Dendritic cell treated with granulocyte-macrophage colony-stimulating factor and Interleukin-4, amounts not matched to agents 40 ng/mL and 50 ng/mL, for 4 days (primary cell): ENCODE measurements at regions not wholly inside any gene's neighbourhood (a gene's known extent, or its start where the extent isn't known, plus 50 kb on each side); places are given as distances from the start of the nearest gene placed in this dataset.
A peak's percentile ranks its signal among the peaks of the same experiment; 100 is the strongest.

Experiments
- H3K27ac Mint-ChIP-seq: one replicate; pipeline ENCODE4 v1.8.0; 2022; ENCODE audit warnings: mild to moderate bottlenecking, mixed read lengths
- H3K27me3 Mint-ChIP-seq: one replicate; pipeline ENCODE4 v1.8.0; 2022; ENCODE audit warnings: mild to moderate bottlenecking, mixed read lengths
- H3K36me3 Mint-ChIP-seq: one replicate; pipeline ENCODE4 v1.8.0; 2022; ENCODE audit warnings: low read depth, mixed read lengths
- H3K4me1 Mint-ChIP-seq: one replicate; pipeline ENCODE4 v1.8.0; 2022; ENCODE audit warnings: low read depth, mixed read lengths
- H3K4me3 Mint-ChIP-seq: one replicate; pipeline ENCODE4 v1.8.0; 2022; ENCODE audit warnings: mild to moderate bottlenecking, moderate library complexity, mixed read lengths
- H3K9me3 Mint-ChIP-seq: one replicate; pipeline ENCODE4 v1.8.0; 2022; ENCODE audit warnings: mixed read lengths
- intact Hi-C: fragments of 100-400 bp; cut with micrococcal nuclease; formaldehyde crosslinking; loops from one replicate; pipeline ENCODE4 v1.15.0; 2022

DNA sequence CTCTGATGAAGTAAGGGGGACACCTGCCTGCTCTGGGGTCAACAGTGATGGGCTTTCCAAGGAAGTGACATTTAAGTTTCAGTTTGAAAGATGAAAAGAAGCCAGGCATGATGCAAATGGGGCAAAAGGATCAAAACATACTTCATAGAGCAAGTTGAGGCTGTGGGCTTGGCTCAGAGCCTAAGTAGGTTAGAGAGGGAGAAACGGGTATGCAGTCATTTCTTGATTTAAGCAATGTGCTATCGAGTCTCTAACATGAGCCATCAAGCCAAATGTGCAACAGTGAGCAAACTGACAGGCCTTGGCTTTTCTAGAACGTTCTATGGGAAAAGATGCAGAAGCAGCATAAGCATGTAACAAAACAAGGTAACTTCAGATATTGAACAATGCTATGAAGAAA, 80.6 kb downstream of the ADRB2 start:
- H3K36me3 Mint-ChIP-seq, result no peaks in the 10 kb centered on the region
- H3K4me1 Mint-ChIP-seq, result peaks cover 25% of the 10 kb centered on the region
- intact Hi-C loops, result no loop called here
- no peaks in the 10 kb centered on the region for H3K9me3 Mint-ChIP-seq
- H3K27me3 Mint-ChIP-seq, result no peaks in the 10 kb centered on the region
- no peak overlapping the region for H3K4me3 Mint-ChIP-seq
- H3K27ac Mint-ChIP-seq, result no peak overlapping the region

GRCh38 chr5:148909040-148909439, 82.6 kb downstream of the ADRB2 start:
- H3K27ac Mint-ChIP-seq, result no peak overlapping the region
- no peak overlapping the region for H3K4me3 Mint-ChIP-seq
- intact Hi-C loops, result no loop called here

GRCh38 chr5:148909766-148910165, 83.4 kb downstream of the ADRB2 start:
- Mint-ChIP-seq H3K36me3 (no peaks in the 10 kb centered on the region), H3K27me3 (no peaks in the 10 kb centered on the region), H3K4me1 (peaks cover 36% of the 10 kb centered on the region), H3K9me3 (no peaks in the 10 kb centered on the region), H3K4me3 (no peak overlapping the region), H3K27ac (no peak overlapping the region)
- intact Hi-C loops, result no loop called here

More at GRCh38 chr5:148909040-148909439, 82.6 kb downstream of the ADRB2 start:
- no peaks in the 10 kb centered on the region for H3K27me3 Mint-ChIP-seq
- no peaks in the 10 kb centered on the region for H3K36me3 Mint-ChIP-seq
- peaks cover 34% of the 10 kb centered on the region for H3K4me1 Mint-ChIP-seq
- no peaks in the 10 kb centered on the region for H3K9me3 Mint-ChIP-seq

GRCh38 chr5:148910216-148910615, 83.8 kb downstream of the ADRB2 start:
- H3K9me3 Mint-ChIP-seq, result no peaks in the 10 kb centered on the region
- no peaks in the 10 kb centered on the region for H3K27me3 Mint-ChIP-seq
- no peak overlapping the region for H3K4me3 Mint-ChIP-seq
- no peaks in the 10 kb centered on the region for H3K36me3 Mint-ChIP-seq
- H3K27ac Mint-ChIP-seq, result peak overlapping the region; percentile 4
- H3K4me1 Mint-ChIP-seq, result peaks cover 41% of the 10 kb centered on the region
- intact Hi-C loops, result no loop called here

DNA sequence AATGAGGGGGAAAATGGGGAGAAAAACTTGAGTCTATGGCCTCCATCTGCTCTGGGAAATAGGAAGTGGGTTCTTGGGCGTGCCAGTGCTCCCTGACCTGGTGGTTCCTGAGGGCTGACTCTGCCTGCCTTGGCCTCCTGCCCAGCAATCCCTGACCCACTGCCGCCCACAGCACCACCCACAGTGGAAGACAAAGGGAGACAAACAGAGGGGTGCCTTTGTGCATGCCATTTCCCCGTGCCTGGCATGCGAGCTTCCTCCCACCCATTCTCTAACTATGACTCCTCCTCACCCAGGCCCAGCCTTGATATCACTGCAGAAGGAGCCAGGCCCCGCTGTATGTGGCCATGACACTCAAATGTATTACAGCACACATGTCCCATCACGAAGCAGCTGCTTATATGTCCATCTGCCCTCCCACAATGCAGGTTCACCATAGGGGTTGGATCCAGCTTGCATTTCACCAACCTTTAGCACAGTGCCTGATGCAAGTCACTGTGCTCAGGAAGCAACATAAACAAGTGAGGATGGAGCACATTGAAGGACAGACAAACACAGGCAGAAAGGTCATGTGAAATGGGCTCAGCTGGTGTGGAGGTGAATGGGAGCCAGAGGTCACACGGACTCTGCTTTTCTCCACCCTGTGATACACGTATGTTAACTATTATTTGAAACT, 84.4 kb downstream of the ADRB2 start:
- Mint-ChIP-seq H3K4me1 (peaks cover 46% of the 10 kb centered on the region), H3K4me3 (no peak overlapping the region), H3K9me3 (no peaks in the 10 kb centered on the region), H3K27me3 (no peaks in the 10 kb centered on the region), H3K27ac (peak overlapping the region; percentile 4), H3K36me3 (no peaks in the 10 kb centered on the region)
- intact Hi-C loops, result no loop called here

GRCh38 chr5:148911386-148911785, 85.0 kb downstream of the ADRB2 start:
- H3K4me3 Mint-ChIP-seq, result no peak overlapping the region
- H3K36me3 Mint-ChIP-seq, result no peaks in the 10 kb centered on the region
- H3K27me3 Mint-ChIP-seq, result no peaks in the 10 kb centered on the region
- H3K9me3 Mint-ChIP-seq, result no peaks in the 10 kb centered on the region
- H3K4me1 Mint-ChIP-seq, result peaks cover 46% of the 10 kb centered on the region
- intact Hi-C loops, result no loop called here
- H3K27ac Mint-ChIP-seq, result no peak overlapping the region

DNA sequence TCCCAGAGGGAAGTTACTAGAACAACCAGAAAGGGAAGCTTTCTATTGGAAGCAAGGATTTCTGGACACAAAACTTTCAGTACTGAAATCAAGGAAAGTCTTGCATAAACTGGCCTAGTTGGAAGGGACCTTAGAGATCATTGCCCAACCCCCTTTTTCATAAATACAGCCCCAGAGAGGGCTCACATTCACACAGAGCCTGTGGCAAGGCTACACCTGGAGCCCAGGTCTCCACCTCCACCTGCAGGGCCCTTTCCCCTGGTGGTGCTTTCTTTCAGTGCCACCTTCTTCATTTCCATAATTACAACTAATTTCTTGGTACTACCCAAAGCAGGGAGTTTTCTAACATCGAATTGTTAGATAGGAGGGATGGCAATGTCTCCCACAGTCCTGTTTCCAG, 85.7 kb downstream of the ADRB2 start:
- Mint-ChIP-seq H3K36me3 (no peaks in the 10 kb centered on the region), H3K27me3 (no peaks in the 10 kb centered on the region), H3K27ac (no peak overlapping the region), H3K4me1 (peaks cover 46% of the 10 kb centered on the region), H3K4me3 (no peak overlapping the region), H3K9me3 (no peaks in the 10 kb centered on the region)
- intact Hi-C loops, result no loop called here

GRCh38 chr5:148912714-148913398, 86.4 kb downstream of the ADRB2 start:
- peaks cover 46% of the 10 kb centered on the region for H3K4me1 Mint-ChIP-seq

DNA sequence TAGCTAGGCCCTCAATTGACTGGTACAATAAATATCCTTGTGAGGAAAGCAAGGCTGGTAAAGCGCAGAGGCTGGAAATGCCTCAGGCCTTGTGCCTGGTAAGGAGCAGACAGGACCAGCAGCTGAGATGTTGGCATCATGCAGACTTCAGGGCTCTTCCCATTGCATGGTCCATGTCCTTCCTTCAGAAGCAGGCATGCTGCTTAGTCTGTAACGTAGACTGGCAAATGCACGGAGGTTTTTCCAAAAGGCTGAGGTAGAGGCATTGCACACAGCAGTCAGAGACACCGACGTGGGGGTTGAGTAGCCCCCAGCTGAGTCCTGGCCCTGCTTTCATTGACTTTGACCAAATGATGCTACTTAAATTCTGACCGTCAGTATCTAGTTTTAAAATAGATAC, 87.1 kb downstream of the ADRB2 start:
- Mint-ChIP-seq H3K36me3 (no peaks in the 10 kb centered on the region), H3K9me3 (no peaks in the 10 kb centered on the region), H3K4me1 (peaks cover 46% of the 10 kb centered on the region), H3K27ac (no peak overlapping the region), H3K4me3 (no peak overlapping the region), H3K27me3 (no peaks in the 10 kb centered on the region)
- intact Hi-C loops, result no loop called here

More at GRCh38 chr5:148912714-148913398, 86.4 kb downstream of the ADRB2 start:
- Mint-ChIP-seq H3K27ac (no peak overlapping the region), H3K4me3 (no peak overlapping the region), H3K9me3 (no peaks in the 10 kb centered on the region), H3K27me3 (no peaks in the 10 kb centered on the region), H3K36me3 (no peaks in the 10 kb centered on the region)
- intact Hi-C loops, result no loop called here

- Mint-ChIP-seq H3K36me3 (no peaks in the 10 kb centered on the region), H3K27ac (no peak overlapping the region), H3K4me3 (no peak overlapping the region), H3K9me3 (no peaks in the 10 kb centered on the region), H3K4me1 (peaks cover 46% of the 10 kb centered on the region), H3K27me3 (no peaks in the 10 kb centered on the region)
- intact Hi-C loops, result no loop called here
These were observed 87.6 kb downstream of the ADRB2 start for GRCh38 chr5:148913985-148914431.

GRCh38 chr5:148915224-148915817, 88.9 kb downstream of the ADRB2 start:
- Mint-ChIP-seq H3K9me3 (no peaks in the 10 kb centered on the region), H3K4me3 (no peak overlapping the region), H3K27me3 (peaks cover 5% of the 10 kb centered on the region), H3K36me3 (no peaks in the 10 kb centered on the region), H3K4me1 (peaks cover 39% of the 10 kb centered on the region), H3K27ac (no peak overlapping the region)
- intact Hi-C loops, result no loop called here

DNA sequence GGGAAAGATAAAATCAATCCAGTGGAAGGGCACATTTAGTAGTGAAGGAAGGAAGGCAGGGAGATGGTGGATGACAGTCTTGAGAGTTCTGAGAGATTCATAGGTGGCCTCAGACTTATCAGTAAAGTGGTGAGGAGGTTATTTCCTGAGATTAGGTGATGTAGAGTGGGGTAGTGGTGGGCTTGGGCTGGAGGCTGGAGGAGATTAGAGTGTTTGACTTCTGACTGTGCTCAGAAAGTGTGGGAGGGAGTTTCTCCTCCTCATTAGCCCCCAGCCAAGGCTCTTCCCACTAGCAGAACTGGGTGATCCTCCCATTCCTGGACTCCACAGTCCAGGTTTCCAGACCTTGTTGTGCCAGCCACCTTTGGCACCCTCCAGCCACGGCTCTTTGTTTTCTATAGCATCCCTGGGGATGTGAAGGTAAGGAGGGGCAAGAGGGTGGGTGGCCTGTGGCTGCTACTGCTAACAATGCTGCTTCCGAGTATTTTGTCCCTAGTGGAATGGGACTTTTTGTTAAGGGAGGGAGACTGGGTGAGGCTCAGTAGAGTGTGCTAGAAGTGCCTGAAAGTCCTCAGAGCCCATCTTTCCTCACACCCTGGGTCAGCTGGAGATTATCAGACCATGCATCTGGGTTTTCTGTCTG, 94.4 kb downstream of the ADRB2 start:
- H3K27ac Mint-ChIP-seq, result no peak overlapping the region
- intact Hi-C loops, result no loop called here

DNA sequence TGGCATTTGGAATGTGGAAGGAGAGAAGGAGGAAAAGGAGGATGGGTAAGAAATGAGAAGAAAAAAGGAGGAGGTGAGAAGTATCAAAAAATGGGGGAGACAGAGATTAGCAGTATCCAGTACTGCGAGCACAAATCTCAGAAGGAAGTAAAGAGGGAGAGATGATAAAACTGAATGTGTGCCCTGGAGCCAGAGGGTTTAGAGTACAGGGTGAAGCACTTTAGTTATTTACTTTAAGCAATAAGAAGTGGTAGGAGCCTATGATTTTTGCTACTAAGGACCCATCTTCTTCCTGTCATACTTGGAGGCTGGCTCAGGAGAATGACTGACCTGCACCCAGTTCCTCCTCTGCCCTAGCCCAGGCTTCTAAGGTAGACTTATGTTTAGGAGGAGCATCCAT, 94.9 kb downstream of the ADRB2 start:
- no peaks in the 10 kb centered on the region for H3K36me3 Mint-ChIP-seq
- H3K4me3 Mint-ChIP-seq, result no peak overlapping the region
- no peak overlapping the region for H3K27ac Mint-ChIP-seq
- intact Hi-C loops, result no loop called here
- peaks cover 12% of the 10 kb centered on the region for H3K27me3 Mint-ChIP-seq
- H3K9me3 Mint-ChIP-seq, result no peaks in the 10 kb centered on the region
- H3K4me1 Mint-ChIP-seq, result peaks cover 6% of the 10 kb centered on the region

More for the DNA sequence above, 94.4 kb downstream of the ADRB2 start:
- Mint-ChIP-seq H3K4me3 (no peak overlapping the region), H3K4me1 (peaks cover 6% of the 10 kb centered on the region), H3K36me3 (no peaks in the 10 kb centered on the region), H3K9me3 (no peaks in the 10 kb centered on the region), H3K27me3 (peaks cover 12% of the 10 kb centered on the region)

DNA sequence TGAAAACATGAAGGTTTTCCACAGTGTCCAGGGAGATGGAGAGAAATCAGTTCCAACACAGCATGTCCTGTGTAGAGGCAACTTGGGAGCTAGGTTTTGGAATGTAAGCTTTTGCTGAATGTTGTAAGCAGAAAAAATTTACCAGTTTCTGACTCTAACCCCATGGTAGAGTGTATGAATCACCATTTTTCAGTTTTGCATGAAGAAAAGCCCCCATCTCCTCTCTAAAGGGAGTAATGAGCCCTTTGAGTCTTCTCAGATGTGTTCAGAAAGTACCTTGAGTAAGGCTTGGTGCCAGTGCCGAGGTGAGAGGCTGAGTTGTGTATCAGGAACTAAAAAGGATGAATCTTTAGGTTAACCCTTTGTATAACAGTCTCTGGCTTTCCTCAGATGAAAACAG, 96.2 kb downstream of the ADRB2 start:
- Mint-ChIP-seq H3K27ac (no peak overlapping the region), H3K9me3 (no peaks in the 10 kb centered on the region), H3K36me3 (no peaks in the 10 kb centered on the region), H3K4me1 (peaks cover 6% of the 10 kb centered on the region), H3K4me3 (no peak overlapping the region), H3K27me3 (peaks cover 12% of the 10 kb centered on the region)
- intact Hi-C loops, result no loop called here
